Neural crest cell (in vitro differentiated cells): ENCODE measurements at regions not wholly inside any gene's neighbourhood (a gene's known extent, or its start where the extent isn't known, plus 50 kb on each side); places are given as distances from the start of the nearest gene placed in this dataset.
A peak's percentile ranks its signal among the peaks of the same experiment; 100 is the strongest.

Experiments
- DNase-seq: peaks from one replicate; pipeline ENCODE4 v3.0.0; 2021; ENCODE audit warnings: low read depth, mixed read lengths, low spot score
- H3K27ac Mint-ChIP-seq: one replicate; pipeline ENCODE4 v1.8.0; 2021; ENCODE audit warnings: mild to moderate bottlenecking, mixed read lengths; ENCODE audit not compliant: unreplicated experiment
- H3K27me3 Mint-ChIP-seq: 2 replicates; pipeline ENCODE4 v1.8.0; 2021; ENCODE audit warnings: low read depth, mild to moderate bottlenecking, mixed read lengths
- H3K36me3 Mint-ChIP-seq: 2 replicates; pipeline ENCODE4 v1.8.0; 2021; ENCODE audit warnings: low read depth, mild to moderate bottlenecking, mixed read lengths
- H3K4me1 Mint-ChIP-seq: 2 replicates; pipeline ENCODE4 v1.8.0; 2021; ENCODE audit warnings: mixed read lengths
- H3K4me3 Mint-ChIP-seq: one replicate; pipeline ENCODE4 v1.8.0; 2021; ENCODE audit warnings: mild to moderate bottlenecking, mixed read lengths
- H3K9me3 Mint-ChIP-seq: 2 replicates; pipeline ENCODE4 v1.8.0; 2021; ENCODE audit warnings: mixed read lengths
- TF ChIP-seq, protein P1 (sequence below): fragments of 200-600 bp; sonication (generic); conservative IDR thresholded peaks from 2 replicates; pipeline ENCODE4 v1.5.0; 2021; ENCODE audit warnings: antibody characterized with exemption, mild to moderate bottlenecking

DNA sequence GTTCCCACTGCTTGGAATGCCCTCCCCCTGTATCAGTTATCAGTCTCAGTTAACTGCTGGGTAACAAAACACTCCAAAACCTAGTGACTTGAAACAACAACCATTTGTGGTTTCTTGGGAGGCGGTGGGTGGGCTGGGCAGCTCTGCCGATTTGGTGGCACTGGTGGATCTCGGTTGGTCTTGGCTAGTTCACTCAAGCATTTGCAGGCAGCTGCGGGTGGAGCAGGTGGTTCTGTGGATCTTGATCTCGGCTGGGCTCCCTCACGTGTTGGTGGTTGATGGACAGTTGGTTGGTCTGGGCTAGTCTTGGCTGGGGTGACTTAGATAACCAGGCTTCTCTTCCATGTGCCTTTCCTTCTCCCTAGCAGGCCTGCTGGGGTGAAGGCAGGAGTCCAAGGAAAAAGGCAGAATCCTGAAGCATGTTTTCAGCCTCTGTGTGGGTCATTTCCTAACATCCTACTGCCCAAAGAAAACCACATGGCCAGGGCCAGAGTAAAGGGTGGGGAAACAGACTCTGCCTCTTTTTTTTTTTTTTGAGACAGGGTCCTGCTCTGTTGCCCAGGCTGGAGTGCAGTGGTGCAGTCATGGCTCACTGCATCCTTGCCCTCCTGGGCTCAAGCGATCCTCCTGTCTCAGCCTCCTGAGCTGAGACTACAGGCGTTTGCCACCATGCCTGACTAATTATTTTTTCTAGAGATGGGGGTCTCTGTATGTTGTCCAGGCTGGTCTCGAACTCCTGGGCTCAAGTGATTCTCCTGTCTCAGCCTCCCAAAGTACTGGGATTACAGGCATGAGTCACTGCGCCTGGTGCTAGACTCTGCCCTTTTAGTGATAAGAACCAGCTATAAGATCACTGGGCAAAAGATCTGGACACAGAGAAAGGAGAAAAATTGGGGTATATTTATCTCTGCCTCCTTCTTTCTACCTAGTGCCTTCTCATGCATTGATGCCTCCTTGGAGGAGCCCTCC is 183.7 kb downstream of the RGS3 start:
- peaks cover 17% of the 10 kb centered on the region for H3K4me1 Mint-ChIP-seq
- no peak for DNase-seq
- H3K9me3 Mint-ChIP-seq: no peaks in the 10 kb centered on the region
- H3K36me3 Mint-ChIP-seq: no peaks in the 10 kb centered on the region
- peak overlapping the region; percentile 22 for H3K27ac Mint-ChIP-seq
- H3K27me3 Mint-ChIP-seq: no peaks in the 10 kb centered on the region
- TF ChIP-seq, protein P1, sequence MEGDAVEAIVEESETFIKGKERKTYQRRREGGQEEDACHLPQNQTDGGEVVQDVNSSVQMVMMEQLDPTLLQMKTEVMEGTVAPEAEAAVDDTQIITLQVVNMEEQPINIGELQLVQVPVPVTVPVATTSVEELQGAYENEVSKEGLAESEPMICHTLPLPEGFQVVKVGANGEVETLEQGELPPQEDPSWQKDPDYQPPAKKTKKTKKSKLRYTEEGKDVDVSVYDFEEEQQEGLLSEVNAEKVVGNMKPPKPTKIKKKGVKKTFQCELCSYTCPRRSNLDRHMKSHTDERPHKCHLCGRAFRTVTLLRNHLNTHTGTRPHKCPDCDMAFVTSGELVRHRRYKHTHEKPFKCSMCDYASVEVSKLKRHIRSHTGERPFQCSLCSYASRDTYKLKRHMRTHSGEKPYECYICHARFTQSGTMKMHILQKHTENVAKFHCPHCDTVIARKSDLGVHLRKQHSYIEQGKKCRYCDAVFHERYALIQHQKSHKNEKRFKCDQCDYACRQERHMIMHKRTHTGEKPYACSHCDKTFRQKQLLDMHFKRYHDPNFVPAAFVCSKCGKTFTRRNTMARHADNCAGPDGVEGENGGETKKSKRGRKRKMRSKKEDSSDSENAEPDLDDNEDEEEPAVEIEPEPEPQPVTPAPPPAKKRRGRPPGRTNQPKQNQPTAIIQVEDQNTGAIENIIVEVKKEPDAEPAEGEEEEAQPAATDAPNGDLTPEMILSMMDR: no peak
- no peak overlapping the region for H3K4me3 Mint-ChIP-seq

DNA sequence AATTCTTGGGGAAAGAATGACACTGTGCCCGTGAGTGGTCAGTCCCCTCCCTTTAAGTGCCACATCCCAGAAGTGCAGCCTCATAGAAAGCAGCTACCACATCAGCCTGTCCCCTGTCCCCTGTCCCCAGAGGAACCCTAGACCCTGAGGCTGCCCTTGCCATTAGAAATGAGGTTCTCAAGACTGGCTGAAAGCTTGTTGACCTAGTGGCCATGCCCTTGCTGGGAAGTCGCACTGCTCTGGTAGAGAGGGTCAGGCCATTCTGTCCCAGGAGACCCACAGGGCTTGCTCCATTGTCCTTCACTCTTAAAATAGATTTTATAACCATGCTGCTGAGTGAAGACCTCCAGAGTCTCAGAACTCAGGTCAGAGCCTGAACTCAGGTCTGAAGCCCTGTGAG is 184.5 kb downstream of the RGS3 start:
- Mint-ChIP-seq H3K9me3 (no peaks in the 10 kb centered on the region), H3K27me3 (no peaks in the 10 kb centered on the region), H3K4me1 (peaks cover 17% of the 10 kb centered on the region), H3K27ac (no peak overlapping the region), H3K36me3 (no peaks in the 10 kb centered on the region), H3K4me3 (no peak overlapping the region)
- DNase-seq: no peak
- TF ChIP-seq, protein P1: no peak

DNA sequence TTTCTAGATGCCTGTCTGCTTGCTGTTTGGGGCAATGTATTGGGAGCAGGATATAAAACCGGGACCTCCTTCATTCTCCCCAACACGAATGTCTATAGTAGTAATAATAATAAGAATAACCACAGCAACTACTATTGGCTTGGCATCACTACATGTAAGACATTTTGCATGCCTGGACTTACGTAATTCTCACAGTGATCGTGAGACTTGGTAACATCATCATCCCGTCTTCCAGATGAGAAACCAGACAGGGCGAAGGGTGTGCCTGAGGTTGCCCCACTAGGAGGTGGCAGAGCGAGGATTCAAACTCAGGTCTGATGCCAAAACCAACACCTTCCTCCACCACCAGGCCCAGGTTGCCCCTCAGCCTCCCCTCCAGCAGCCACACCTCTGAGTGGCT is 185.1 kb downstream of the RGS3 start:
- H3K36me3 Mint-ChIP-seq: no peaks in the 10 kb centered on the region
- TF ChIP-seq, protein P1: no peak
- DNase-seq: no peak
- H3K4me1 Mint-ChIP-seq: peaks cover 17% of the 10 kb centered on the region
- no peaks in the 10 kb centered on the region for H3K27me3 Mint-ChIP-seq
- no peaks in the 10 kb centered on the region for H3K9me3 Mint-ChIP-seq
- no peak overlapping the region for H3K27ac Mint-ChIP-seq
- H3K4me3 Mint-ChIP-seq: no peak overlapping the region

DNA sequence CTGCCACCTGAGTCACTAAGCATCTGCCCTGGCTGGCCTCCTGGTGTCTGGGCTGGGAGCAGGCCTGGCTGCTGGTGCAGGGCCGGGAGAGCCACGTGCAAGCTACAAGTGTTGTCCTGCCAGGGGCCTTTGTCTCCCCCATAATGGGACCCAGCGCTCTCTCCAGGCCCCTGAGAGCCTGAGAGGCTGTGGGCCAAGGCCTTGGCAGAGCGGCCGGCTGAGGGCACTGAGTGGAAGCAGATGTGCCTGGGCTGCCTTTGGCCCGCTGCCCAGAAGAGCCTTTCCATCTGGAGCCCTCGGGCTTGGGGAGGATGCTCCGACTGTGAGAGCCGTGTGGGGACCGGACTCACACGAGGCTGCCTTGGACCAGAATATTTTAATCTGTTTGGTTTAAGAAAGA is 185.5 kb downstream of the RGS3 start:
- Mint-ChIP-seq H3K27ac (no peak overlapping the region), H3K4me1 (peaks cover 17% of the 10 kb centered on the region), H3K36me3 (no peaks in the 10 kb centered on the region), H3K27me3 (no peaks in the 10 kb centered on the region), H3K4me3 (no peak overlapping the region), H3K9me3 (no peaks in the 10 kb centered on the region)
- TF ChIP-seq, protein P1: no peak
- DNase-seq: no peak

DNA sequence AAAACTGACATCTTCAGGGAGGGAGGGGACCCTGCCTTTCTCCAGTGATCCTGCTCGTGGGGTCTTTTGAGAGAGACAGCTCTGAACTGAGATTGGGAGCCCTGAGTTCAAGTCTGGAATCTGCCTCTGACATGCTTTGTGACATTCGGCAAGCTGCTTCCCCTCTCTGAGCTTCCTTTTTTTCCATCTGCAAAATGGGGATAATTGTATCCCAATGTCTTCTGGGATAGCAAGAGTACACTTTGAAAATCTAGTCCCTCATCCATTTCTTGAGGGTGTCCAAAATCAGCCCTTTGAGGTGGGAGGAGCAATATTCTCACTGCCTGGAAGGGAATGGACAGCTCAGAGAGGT is 186.3 kb downstream of the RGS3 start:
- TF ChIP-seq, protein P1: no peak
- H3K27me3 Mint-ChIP-seq: no peaks in the 10 kb centered on the region
- H3K9me3 Mint-ChIP-seq: no peaks in the 10 kb centered on the region

More for the DNA sequence above, 186.3 kb downstream of the RGS3 start:
- Mint-ChIP-seq H3K27ac (no peak overlapping the region), H3K36me3 (no peaks in the 10 kb centered on the region), H3K4me1 (peaks cover 17% of the 10 kb centered on the region), H3K4me3 (no peak overlapping the region)
- no peak for DNase-seq
